ENCODE measurements at regions not wholly inside any gene's neighbourhood (a gene's known extent, or its start where the extent isn't known, plus 50 kb on each side); places are given as distances from the start of the nearest gene placed in this dataset.

- Mint-ChIP-seq H3K27me3 (ENCODE audit: low read depth) (peaks cover 51% of the 10 kb centered on the region), H3K4me1 (peaks cover 15 to 22% of the 10 kb centered on the region in 2 experiments), H3K9me3 (peaks cover 4 to 6% of the 10 kb centered on the region in 2 experiments; a peak in 3 of 5 replicates), H3K27ac (no peak overlapping the region), H3K36me3 (ENCODE audit: insufficient read depth in 1 of 3, low read depth in 3 of 3) (peaks cover 0 to 4% (median 0%) of the 10 kb centered on the region in 3 experiments; a peak in 1 of 7 replicates), H3K4me3 (no peak overlapping the region)
- Histone ChIP-seq H3K23ac (ENCODE audit: insufficient read length, low read depth, low read length) (no peak overlapping the region), H3K23me2 (ENCODE audit: insufficient read length, low read depth, low read length, poor library complexity, severe bottlenecking) (no peaks in the 10 kb centered on the region), H3K4me1 (ENCODE audit: insufficient read depth, low read length) (no peaks in the 10 kb centered on the region), H4K8ac (replicated peaks; ENCODE audit: insufficient read length, low read depth, low read length) (no peak overlapping the region), H3K56ac (ENCODE audit: insufficient read length, low read depth, low read length) (no peak overlapping the region), H2AK5ac (ENCODE audit: insufficient read length, low read length) (no peak overlapping the region), H3K27ac (ENCODE audit: insufficient read length, low read depth, low read length) (no peak overlapping the region), H4K20me1 (ENCODE audit: control insufficient read depth, insufficient read depth, insufficient read length) (no peaks in the 10 kb centered on the region), H2BK120ac (ENCODE audit: low read depth, low read length, poor library complexity, severe bottlenecking) (no peak overlapping the region), H3K79me1 (ENCODE audit: insufficient read depth, low read depth, low read length, poor library complexity, severe bottlenecking) (no peaks in the 10 kb centered on the region), H3K9ac (ENCODE audit: extremely low read depth, insufficient read length, low read length) (no peak overlapping the region), H3K18ac (ENCODE audit: insufficient read length, low read depth, low read length) (no peak overlapping the region), H3K4ac (ENCODE audit: low read depth, low read length) (no peak overlapping the region), H2AFZ (ENCODE audit: low read length) (no peak overlapping the region), H2BK5ac (ENCODE audit: insufficient read length, low read length) (no peak overlapping the region), H3K79me2 (ENCODE audit: insufficient read depth, low read length) (no peaks in the 10 kb centered on the region), H4K5ac (ENCODE audit: insufficient read length, low read depth, low read length) (no peak overlapping the region), H2BK12ac (ENCODE audit: insufficient read length, low read depth, low read length) (no peak overlapping the region), H4K91ac (ENCODE audit: insufficient read length, low read depth, low read length) (no peak overlapping the region), H2BK20ac (ENCODE audit: low read depth, low read length, poor library complexity, severe bottlenecking) (no peak overlapping the region), H3K4me2 (ENCODE audit: insufficient read depth, insufficient read length, low read length) (no peak overlapping the region), H3T11ph (ENCODE audit: low read length) (no peak overlapping the region), H3K14ac (ENCODE audit: insufficient read depth, low read length) (no peak overlapping the region), H2BK15ac (ENCODE audit: low read depth, low read length) (no peak overlapping the region), H3K9me3 (ENCODE audit: control insufficient read depth, low read depth, low read length) (no peaks in the 10 kb centered on the region), H3K27me3 (ENCODE audit: insufficient read depth, low read length) (no peaks in the 10 kb centered on the region)
- no peak for DNase-seq
- WGBS (ENCODE audit: extremely low coverage, insufficient read length, low lambda C conversion rate): no CpG with 5 or more reads among the region's 3 CpGs
- no peak for TF ChIP-seq CTCF (conservative IDR thresholded peaks at IDR 0.05)
Measured at GRCh38 chr9:38180656-38181055, 111.6 kb upstream of the SHB start.

Measured in H9 (cell line).